ENCODE measurements at regions not wholly inside any gene's neighbourhood (a gene's known extent, or its start where the extent isn't known, plus 50 kb on each side); places are given as distances from the start of the nearest gene placed in this dataset.

DNA sequence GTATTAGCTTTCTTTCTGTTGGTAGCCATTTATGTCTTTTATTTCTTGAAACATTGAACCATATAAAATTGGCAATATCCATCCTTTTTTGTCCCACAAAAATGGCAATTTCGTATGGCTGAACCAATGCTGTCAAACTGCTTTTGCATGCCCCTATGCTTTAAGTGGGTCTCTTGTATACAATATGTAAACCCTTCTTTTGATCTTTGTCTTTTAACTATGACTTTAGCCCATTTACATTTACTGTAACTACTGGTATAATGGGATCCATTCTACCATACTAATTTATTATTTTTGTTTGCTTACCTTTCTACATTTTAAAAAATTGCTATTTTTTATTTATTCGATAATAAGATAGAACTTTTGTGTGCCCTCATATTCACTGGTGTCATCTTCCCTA is 93.4 kb downstream of the TENT4A start:
- H3K4me3 Mint-ChIP-seq (ENCODE audit: unreplicated experiment) = no peak overlapping the region
- peaks cover 8% of the 10 kb centered on the region for H3K9me3 Mint-ChIP-seq (ENCODE audit: unreplicated experiment)
- H3K27ac Mint-ChIP-seq (ENCODE audit: unreplicated experiment) = no peak overlapping the region
- H3K4me1 Mint-ChIP-seq (ENCODE audit: unreplicated experiment) = peaks cover 17% of the 10 kb centered on the region
- H3K27me3 Mint-ChIP-seq (ENCODE audit: unreplicated experiment) = peaks cover 6% of the 10 kb centered on the region
- H3K36me3 Mint-ChIP-seq (ENCODE audit: unreplicated experiment) = no peaks in the 10 kb centered on the region
- TF ChIP-seq, protein P1, sequence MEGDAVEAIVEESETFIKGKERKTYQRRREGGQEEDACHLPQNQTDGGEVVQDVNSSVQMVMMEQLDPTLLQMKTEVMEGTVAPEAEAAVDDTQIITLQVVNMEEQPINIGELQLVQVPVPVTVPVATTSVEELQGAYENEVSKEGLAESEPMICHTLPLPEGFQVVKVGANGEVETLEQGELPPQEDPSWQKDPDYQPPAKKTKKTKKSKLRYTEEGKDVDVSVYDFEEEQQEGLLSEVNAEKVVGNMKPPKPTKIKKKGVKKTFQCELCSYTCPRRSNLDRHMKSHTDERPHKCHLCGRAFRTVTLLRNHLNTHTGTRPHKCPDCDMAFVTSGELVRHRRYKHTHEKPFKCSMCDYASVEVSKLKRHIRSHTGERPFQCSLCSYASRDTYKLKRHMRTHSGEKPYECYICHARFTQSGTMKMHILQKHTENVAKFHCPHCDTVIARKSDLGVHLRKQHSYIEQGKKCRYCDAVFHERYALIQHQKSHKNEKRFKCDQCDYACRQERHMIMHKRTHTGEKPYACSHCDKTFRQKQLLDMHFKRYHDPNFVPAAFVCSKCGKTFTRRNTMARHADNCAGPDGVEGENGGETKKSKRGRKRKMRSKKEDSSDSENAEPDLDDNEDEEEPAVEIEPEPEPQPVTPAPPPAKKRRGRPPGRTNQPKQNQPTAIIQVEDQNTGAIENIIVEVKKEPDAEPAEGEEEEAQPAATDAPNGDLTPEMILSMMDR (IDR thresholded peaks at IDR 0.05) = no peak
- DNase-seq (ENCODE audit: extremely low spot score, unreplicated experiment) = no peak

GRCh38 chr5:6808462-6808861 is 95.2 kb downstream of the TENT4A start:
- no peaks in the 10 kb centered on the region for H3K36me3 Mint-ChIP-seq (ENCODE audit: unreplicated experiment)
- no peak overlapping the region for H3K27ac Mint-ChIP-seq (ENCODE audit: unreplicated experiment)
- DNase-seq (ENCODE audit: extremely low spot score, unreplicated experiment) = peak; percentile 51
- TF ChIP-seq, protein P1 (IDR thresholded peaks at IDR 0.05) = no peak
- peaks cover 8% of the 10 kb centered on the region for H3K9me3 Mint-ChIP-seq (ENCODE audit: unreplicated experiment)
- no peak overlapping the region for H3K4me3 Mint-ChIP-seq (ENCODE audit: unreplicated experiment)
- H3K27me3 Mint-ChIP-seq (ENCODE audit: unreplicated experiment) = peaks cover 6% of the 10 kb centered on the region
- peaks cover 17% of the 10 kb centered on the region for H3K4me1 Mint-ChIP-seq (ENCODE audit: unreplicated experiment)

GRCh38 chr5:6810641-6811405 is 97.6 kb downstream of the TENT4A start:
- Mint-ChIP-seq H3K4me3 (ENCODE audit: unreplicated experiment) (no peak overlapping the region), H3K27me3 (ENCODE audit: unreplicated experiment) (peaks cover 6% of the 10 kb centered on the region), H3K27ac (ENCODE audit: unreplicated experiment) (no peak overlapping the region), H3K4me1 (ENCODE audit: unreplicated experiment) (no peaks in the 10 kb centered on the region), H3K36me3 (ENCODE audit: unreplicated experiment) (no peaks in the 10 kb centered on the region), H3K9me3 (ENCODE audit: unreplicated experiment) (peaks cover 8% of the 10 kb centered on the region)
- TF ChIP-seq, protein P1 (IDR thresholded peaks at IDR 0.05) = no peak
- peak; percentile 79 for DNase-seq (ENCODE audit: extremely low spot score, unreplicated experiment)

DNA sequence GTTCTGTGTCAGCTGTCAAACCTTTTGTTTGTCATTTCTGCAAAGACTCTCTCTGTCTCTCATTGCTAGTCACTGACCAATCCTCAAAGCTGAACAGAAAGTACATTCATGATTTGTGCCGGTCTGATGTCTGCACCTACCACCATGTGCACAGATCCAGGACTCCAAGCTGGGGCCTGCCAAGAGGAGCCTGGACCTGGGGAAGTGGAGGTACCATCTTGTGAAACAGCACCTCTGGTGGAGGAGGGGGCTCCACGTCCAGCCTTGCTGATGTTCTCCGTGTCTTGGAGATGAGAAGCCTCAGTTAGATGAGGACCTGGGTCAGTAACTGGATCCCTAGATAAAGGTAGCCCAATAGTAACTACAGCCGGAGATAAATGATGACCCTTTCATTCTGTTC is 98.9 kb downstream of the TENT4A start:
- TF ChIP-seq, protein P1 (IDR thresholded peaks at IDR 0.05) = no peak

GRCh38 chr5:6812800-6813731 is 99.8 kb downstream of the TENT4A start:
- no peak overlapping the region for H3K4me3 Mint-ChIP-seq (ENCODE audit: unreplicated experiment)
- H3K27me3 Mint-ChIP-seq (ENCODE audit: unreplicated experiment) = peaks cover 6% of the 10 kb centered on the region
- TF ChIP-seq, protein P1 (IDR thresholded peaks at IDR 0.05) = no peak
- no peak overlapping the region for H3K27ac Mint-ChIP-seq (ENCODE audit: unreplicated experiment)
- H3K9me3 Mint-ChIP-seq (ENCODE audit: unreplicated experiment) = no peaks in the 10 kb centered on the region
- no peaks in the 10 kb centered on the region for H3K4me1 Mint-ChIP-seq (ENCODE audit: unreplicated experiment)
- peak; percentile 46 for DNase-seq (ENCODE audit: extremely low spot score, unreplicated experiment)
- no peaks in the 10 kb centered on the region for H3K36me3 Mint-ChIP-seq (ENCODE audit: unreplicated experiment)

More for the DNA sequence above, 98.9 kb downstream of the TENT4A start:
- Mint-ChIP-seq H3K36me3 (ENCODE audit: unreplicated experiment) (no peaks in the 10 kb centered on the region), H3K4me1 (ENCODE audit: unreplicated experiment) (no peaks in the 10 kb centered on the region), H3K27ac (ENCODE audit: unreplicated experiment) (no peak overlapping the region), H3K9me3 (ENCODE audit: unreplicated experiment) (no peaks in the 10 kb centered on the region), H3K27me3 (ENCODE audit: unreplicated experiment) (peaks cover 6% of the 10 kb centered on the region), H3K4me3 (ENCODE audit: unreplicated experiment) (no peak overlapping the region)
- peak; percentile 57 for DNase-seq (ENCODE audit: extremely low spot score, unreplicated experiment)
